ELF-1 (cell line): ENCODE measurements at regions not wholly inside any gene's neighbourhood (a gene's known extent, or its start where the extent isn't known, plus 50 kb on each side); places are given as distances from the start of the nearest gene placed in this dataset.

ENCODE experiments used
- DNase-seq: peaks from one replicate; pipeline ENCODE4 v3.0.0-alpha.2; 2016; ENCODE audit warnings: low read depth, low spot score

DNA sequence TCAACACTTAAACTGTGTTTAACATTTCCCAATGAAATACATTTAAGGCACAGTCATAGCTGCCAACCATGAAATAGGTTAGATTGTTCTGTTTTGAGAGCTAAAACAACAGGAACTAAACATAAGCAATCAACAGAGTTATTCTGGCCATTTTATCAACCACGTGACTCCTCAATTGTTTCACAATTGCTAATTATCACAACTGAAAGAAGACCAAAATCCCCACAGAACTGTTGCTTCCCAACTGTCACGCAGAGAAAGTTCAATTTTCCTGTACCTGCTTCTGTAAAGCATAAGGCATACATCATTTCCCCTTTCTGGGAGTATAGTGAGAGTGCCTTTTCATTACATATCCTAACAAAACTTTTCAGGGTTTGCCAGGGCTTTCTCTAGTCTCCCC, 248.6 kb downstream of the EPHA4 start:
- no peak for DNase-seq

DNA sequence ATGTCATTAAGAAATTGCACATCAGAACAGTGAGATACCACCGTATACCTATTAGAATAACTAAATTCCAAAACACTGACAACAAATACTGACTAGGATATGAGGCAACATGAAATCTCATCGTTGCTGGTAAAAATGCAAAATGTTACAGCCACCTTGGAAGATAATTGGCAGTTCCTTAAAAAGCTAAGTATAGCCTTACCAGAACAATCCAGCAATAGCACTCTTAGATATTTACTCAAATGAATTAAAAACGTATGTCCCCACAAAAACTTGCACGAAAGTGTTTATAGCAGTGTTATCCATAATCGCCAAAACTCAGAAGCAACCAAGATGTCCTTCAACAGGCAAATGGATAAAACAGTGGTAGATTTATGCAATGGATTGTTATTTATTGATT, 241.7 kb downstream of the EPHA4 start:
- no peak for DNase-seq

DNA sequence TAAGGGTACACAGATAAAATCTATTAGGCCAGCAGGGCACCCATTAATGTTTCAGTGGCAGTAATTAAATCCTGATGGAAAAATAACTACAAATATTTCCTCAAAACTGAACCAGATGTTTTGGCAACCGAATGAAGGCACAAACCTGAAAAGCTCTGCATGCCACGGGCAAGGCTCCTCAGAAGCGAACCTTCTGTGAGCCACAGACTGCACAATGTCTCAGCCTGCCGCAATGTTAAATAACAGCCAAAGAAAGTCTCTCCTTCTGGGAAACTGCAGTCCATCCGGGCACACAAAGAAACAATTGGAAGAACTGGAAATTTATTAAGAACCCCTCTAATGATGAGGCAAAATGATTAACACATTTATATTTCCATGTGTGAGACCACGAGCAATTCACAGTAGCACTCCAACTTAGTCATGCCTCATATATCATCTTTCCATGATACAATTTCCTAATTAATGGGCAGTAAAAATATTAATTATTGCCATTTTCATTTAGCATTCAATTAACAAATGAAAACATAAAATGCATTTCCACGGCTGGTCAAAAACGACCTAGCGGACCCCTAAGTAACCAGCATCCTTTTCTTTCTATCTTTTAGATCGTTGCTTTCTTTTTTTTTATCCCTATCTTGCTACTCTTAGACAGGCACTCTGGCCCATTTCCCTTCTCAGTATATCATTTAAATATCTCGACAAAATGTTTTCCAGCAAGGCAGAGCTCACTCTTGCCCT, 237.5 kb downstream of the EPHA4 start:
- DNase-seq: no peak

DNA sequence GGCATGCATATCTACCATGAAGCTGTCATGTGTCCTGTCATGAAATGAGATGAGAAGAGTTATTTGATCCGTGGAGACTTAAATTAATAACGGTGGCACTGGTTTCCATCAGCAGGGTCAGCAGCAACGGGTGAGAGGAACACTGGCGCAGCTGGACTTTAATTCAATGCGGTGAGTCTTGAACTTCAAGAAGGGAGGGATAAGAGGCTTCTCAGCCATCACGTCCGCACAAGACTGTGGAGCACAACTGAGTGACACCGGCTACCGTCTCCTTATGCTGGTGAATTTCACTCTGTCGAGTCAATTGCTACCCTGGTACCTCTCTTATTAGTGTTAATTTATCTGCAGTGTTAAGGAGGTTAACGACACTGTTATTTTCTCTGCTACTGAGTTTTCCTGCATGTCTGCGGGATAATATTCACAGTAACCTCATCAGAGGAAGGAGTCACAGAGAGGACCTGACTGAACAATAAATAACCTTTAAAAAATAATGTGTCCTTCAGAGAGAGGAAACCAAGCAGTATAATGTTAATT, 236.8 kb downstream of the EPHA4 start:
- no peak for DNase-seq

DNA sequence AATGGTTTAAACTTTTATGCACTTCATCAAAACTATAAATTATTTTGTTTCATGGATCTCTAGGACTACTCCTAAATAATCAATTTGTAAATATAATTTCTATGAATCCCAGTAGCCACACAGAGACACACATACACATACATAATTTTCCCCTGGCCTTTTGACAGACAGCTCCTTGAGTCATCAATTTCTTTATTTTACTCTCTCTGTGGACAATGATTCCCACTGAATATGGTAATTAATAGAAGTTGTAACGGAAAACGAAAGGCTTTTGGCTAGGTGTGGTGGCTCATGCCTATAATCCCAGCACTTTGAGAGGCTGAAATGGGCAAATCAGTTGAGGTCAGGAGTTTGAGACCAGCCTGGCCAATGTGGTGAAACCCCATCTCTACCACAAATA, 235.1 kb downstream of the EPHA4 start:
- no peak for DNase-seq

DNA sequence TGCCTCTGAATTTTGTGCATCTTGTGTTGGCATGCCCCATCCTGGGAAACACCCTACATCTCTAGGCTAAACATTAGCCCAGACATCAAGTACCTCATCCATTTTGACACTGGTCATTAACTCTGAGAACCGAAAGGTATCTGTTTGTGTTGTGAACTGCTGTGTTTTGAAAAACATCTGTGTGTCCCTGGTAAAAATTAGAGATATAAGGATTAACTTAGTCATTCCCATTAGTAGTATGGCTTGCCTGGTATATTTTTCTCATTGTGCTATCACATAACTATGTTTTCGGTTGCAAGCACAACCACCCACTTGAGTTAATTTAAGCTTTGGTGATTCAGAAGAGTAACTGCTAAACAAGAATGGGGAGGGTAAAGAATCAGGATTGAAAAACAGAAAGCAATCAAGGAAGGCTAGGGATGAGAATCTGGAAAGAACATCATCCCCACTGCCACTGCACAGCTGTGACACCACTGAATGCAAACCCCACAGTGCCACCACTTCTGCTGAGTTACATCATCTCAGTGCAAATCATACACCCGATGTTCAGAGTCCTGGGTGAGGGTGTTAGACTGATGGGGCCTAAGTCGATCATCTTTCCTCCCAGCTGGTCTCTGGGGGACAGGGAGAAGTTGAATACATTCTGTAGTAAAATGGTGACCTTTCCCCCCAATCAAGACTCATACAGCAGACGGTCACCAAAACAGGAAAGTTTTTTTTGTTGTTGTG, 234.0 kb downstream of the EPHA4 start:
- DNase-seq: no peak

DNA sequence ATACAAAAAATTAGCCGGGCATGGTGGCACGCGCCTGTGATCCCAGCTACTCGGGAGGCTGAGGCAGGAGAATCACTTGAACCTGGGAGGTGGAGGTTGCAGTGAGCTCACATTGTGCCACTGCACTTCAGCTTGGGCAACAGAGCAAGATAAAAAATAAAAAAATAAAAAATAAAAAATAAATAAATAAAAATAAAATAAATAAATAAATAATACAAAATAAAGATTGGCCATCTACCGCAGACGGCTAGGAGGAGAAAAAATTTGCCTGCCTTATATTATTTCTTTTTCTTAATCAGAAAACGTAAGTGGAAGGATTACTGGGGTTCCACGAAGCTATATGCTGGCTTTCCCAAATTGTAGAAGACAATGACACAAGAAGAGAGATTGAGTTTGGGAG, 229.7 kb downstream of the EPHA4 start:
- no peak for DNase-seq

DNA sequence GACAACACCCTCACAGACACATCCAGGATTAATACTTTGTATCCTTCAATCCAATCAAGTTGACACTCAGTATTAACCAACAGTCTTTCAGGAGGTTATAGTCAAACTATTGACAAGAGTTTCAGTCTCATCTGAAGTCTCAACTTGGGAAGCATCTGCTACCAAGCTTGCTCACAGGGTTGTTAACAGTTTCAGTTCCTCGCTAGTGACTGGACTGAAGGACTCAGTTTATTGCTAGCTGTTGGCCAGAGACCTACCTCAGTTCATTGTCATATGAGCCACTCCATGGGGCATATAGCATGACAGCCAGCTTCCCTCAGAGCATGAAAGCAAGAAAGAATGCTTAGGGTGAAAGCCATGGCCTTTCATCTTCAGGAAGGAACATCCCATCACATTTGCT, 228.6 kb downstream of the EPHA4 start:
- no peak for DNase-seq

DNA sequence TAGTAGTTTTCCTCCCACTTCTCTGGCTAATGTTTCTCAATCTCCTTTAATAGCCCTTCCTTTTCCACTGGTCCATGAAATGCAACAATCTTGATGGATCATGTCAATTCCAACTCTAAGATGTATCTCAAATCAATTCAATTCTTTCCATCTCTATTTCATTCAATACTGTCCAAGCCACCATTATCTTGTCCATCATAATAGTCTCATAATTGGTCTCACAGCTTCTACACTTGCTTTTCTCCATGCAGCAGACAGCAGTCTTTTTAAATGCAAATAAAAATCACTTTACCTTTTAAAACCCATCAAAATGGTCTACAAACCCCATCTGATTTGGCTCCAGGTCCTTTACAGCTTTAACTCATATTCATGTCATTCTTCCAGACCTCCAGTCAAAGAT, 226.6 kb downstream of the EPHA4 start:
- DNase-seq: no peak

DNA sequence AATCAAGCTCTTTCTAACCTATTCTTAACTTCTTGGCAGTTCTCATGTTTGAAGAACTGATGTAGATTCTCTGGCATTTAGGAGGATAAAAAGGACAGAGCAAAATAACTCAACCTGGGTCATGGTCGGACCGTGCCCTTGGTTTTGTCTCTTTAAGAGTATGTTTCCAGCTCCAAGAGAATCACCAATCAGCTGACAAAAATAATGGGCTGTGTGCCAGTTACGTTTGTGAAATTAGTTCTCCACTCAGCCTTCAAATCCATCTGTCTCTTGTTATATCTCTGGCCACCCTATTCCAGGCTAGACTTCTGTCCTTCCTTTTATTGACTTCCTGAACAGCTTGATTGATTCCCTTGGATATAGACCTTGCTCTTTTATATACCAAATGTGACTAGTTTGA, 225.7 kb downstream of the EPHA4 start:
- DNase-seq: no peak

DNA sequence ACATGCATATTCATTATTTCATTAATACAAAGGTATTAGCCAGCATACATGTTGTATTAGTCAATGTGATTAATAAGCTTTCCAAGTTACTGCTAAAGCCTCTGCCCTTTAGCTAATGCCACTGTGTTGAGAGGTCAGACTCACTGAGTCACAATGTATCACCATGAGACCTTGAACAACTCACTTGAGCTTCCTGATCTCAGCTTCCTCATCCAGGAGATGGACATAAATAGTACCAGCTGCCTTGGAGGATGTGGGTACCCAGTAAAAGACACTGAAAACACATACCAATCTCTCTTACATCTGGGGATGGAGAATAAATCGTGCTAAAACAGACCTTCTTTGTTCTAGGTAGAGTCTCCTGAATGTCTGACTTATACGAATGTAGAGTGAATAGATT, 224.6 kb downstream of the EPHA4 start:
- DNase-seq: no peak

DNA sequence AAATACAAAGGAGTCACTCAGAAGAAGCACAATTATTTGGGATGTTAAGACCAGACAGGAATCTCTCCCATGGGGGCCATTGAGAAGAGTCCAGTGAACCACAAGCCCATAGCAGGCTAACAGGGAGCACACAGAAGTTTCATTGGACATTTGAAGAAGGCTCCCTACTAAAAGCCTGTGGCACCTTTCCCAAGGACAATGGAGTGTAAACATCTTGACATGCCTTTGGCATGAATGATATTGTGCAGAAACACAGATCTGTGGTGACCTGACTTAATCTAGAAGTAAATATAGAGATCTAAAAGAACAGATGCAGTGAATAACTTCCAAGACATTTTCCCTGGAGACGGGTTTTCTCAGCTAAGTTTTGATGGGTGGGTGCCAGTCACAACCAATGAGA, 221.5 kb downstream of the EPHA4 start:
- no peak for DNase-seq

DNA sequence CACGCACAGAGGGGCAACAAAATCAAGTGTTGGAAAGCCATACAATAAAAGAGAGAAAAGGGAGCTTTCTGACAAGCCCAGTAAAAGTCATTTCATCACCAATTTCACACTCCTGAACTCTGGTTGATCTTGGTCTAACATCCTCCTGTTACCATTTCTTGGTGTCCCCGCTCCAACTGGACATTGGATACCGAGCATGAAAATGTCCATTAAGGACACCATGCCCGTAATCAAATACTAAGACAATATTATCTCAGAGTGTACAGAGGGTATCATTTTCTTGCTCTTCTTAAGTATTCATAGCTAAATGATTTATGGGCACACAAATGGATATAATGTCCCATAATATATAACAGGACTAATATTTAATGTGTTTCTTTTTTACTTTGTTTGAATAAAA, 218.9 kb downstream of the EPHA4 start:
- no peak for DNase-seq

DNA sequence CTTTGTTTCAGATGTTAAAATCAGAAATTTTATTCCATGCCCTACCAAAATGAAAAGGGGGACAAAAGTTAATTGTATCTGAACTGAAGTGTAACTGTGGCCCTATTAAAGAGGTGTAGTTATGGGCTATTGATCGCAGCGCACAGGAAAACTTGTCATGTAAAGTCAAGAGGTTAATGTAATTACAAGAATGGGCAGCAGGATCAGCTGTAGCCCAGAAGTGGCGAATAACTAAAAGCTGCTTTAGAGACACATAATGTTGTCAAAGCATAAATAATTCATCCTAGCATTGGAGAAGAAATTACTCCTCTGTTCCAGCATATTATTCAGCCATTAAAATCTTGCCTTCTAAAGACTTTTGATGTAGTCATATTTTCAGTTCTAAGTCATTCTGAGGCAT, 211.8 kb downstream of the EPHA4 start:
- no peak for DNase-seq

DNA sequence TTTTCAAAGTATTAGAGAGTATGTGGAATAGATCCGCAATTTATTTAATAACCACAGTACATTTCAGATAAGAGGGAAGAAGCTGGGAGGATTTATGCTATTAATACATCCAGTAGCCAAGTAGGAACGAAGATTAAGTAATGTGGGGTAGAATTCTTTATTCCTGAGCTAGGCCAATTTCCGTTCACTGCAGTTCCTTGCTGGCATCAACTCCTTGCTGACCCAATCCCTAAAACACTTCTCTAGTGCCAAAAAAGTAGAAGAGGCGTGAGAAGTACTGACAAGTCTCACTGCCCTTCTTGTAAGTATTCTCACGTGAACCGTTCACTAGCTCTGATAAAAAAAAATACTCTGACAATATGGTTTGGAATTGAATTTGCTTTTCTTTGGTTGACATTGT, 211.4 kb downstream of the EPHA4 start:
- no peak for DNase-seq

DNA sequence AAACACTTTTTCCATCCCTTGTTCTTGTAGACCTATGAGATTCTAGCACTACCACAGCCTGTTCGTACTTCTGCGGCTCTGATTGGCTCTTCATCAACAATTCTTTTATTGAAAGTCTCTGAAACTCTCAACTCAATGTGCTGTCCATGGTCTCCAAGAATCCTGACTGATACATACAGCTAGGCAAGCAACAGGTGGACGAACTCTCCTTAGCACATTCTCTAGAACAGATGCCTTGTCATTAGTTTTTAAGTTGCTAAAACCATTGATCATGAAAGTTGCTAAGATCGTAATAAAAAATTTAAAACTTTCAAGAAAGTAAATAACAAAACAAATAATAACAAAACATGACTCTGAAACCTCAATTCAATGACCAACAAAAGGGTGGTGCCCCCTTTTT, 210.5 kb downstream of the EPHA4 start:
- no peak for DNase-seq

DNA sequence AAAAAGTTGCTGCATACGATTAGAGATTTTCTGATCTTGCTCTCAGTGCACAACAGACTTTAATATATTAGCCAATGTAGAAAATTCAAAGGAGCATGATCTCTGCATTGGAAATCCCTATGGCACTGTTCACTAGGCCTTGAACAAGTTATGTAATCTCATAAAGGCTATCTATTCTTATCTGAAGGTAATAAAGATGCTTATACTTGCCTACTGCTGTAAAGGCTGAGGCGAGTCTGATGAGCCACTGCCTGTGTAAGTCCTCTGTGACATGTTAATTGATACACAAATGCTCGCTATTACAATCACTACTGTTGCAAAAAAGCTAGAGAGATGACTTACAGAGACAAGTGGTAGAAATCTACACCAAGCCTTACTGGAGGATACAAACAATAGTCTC, 207.4 kb downstream of the EPHA4 start:
- no peak for DNase-seq
